NCI-H345 treated with DMSO at 0.1 percent for 48 hours (cell line): ENCODE measurements at regions not wholly inside any gene's neighbourhood (a gene's known extent, or its start where the extent isn't known, plus 50 kb on each side); places are given as distances from the start of the nearest gene placed in this dataset.
"Not testable (repeated sequence)": the region's sequence is repeated elsewhere in the genome, so short reads cannot be mapped to it uniquely, and the experiment has no call there.

ENCODE experiments used
- DNase-seq: peaks from one replicate; lab custom pipeline; 2025; ENCODE audit not compliant: unreplicated experiment; lab: John Stamatoyannopoulos, UW

DNA sequence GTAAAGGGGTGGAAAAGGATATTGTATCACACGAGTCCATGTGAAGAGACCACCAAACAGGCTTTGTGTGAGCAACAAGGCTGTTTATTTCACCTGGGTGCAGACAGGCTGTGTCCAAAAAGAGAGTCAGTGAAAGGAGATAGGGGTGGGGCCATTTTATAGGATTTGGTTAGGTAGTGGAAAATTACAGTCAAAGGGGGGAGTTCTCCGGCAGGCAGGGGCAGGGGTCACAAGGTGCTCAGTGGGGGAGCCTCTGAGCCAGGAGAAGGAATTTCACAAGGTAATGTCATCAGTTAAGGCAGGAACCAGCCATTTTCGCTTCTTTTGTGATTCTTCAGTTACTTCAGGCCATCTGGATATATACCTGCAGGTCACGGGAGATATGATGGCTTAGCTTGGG, 104.7 kb upstream of the SPATS2L start:
- not testable (repeated sequence) for DNase-seq

DNA sequence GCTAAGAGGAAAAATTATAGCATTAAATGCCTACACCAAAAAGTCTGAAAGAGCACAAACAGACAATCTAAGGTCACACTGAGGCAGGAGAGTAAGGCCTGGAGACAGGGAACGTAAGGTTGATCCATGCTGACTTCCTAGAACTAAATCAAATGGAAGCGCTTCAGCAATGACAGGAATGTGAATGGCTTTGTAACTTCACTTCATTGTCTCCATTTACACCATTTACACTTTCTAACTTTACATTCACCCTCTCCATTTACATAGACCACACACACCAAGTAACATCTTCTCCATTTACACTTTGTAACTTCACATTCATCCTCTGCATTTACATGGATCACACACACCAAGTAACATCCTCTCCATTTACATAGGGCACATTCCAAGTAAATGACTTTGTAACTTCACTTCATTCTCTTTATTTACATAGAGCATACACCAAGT, 103.1 kb upstream of the SPATS2L start:
- DNase-seq = no peak

DNA sequence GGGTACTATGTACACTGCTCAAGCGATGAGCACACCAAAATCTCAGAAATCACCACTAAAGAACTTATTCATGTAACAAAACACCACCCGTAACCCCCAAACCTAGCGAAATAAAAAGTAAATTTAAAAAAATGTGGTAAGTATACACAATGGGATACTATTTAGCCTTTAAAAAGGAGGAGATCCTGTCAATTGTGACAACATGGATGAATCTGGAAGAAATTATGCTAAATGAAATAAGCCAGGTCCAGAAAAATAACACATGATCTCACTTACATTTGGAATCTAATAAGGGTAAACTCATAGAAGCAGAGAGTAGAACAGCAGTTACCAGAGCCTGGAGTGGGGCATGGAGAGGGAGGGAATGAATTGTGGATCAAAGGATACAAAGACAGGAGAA, 98.5 kb upstream of the SPATS2L start:
- no peak for DNase-seq

DNA sequence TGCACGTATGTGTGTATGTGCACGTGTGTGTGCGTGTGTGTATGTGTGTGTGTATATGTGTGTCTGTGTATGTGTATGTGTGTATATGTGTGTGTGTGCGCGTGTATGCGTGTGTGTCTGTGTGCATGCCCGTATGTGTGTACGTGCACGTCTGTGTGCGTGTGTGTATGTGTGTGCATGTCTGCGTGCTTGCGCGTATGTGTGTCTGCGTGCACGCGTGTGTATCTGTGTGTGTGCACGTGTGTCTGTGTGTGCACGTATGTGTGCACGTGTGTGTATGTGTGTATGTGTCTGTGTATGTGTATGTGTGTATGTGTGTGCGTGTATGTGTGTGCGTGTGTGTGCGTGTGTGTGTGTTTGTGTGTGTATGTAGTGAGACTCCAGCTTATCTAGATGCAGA, 97.5 kb upstream of the SPATS2L start:
- no peak for DNase-seq

DNA sequence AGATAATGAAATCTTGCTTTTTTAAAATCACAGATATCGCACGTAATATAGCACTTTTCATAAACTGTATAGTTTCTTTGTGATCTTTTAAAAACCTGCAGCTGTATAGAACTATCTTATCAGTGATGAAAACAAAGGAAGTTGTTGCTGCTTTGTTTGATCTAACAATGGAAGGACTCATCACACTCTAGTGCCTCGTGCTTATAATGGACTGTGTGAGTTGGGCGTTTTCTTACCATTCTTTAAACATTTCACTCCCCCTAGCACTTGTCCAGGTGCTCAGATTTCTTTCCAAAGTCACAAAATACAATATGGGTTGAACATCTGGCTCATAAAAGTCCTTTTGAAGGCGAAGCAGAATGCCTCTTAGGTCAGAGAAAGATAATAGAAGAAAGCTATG, 94.8 kb upstream of the SPATS2L start:
- DNase-seq = peak; percentile 16

DNA sequence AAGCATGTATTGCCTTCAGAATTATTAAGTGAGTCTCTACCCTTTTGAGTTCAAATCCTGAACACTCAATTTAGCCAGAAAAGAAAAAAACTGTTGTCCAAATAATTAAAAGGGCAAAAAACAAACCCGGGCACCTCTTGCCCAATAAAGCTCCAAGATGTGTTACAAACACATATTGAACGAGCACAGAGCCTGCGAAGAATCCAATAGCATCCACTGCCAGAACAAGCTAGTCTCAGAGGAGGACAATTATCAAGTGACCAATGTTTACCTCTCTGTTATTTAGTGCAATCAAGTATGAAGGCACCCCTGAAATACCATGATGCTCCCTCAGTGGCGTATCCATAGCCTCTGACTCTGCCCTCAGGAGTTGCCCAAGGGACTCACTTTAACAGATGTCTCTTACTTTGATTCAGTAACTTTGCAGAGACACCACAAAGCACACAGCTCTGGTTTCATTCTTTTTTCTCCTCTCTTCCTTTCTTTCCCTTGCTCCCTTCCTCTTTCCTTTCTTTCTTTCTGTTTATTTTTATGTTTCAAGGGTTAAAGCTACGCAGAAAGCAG, 93.5 kb upstream of the SPATS2L start:
- no peak for DNase-seq

DNA sequence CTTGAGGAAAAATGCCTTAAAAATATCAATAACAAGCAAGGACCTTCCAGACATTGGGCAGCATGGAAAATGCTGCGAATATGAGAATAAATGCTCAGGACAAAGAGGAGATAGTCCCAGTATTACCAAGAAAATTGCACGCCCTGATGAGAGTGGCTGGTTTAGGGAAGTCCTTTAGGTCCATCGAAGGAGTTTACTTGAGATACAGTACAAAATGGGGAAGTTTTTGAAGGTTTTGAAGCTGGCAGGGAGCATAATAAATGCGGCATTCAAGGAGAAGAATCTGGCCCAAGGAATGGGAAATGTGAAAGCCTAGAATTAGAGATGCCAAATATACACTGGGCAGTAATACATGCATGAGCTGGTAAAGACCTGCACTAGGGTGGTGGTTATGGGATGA, 90.2 kb upstream of the SPATS2L start:
- no peak for DNase-seq

DNA sequence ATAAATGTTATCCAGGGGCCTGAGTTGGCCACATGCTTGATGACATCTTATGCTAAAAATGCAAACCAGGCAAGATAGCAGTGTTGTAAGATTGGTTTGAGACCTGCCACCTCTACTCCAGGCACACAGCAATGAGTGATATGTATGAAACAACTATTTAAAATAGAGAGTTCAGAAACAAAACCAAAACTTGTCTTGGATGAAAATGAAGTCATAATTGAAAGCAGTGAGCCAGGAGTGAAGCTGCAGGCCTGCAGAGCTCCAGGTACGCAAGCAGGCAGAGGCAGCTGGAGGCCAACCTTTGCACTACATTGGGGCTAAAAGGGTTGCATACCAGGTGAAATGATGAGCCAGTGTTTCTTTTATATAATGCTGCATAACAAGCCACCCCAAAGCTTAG, 89.2 kb upstream of the SPATS2L start:
- no peak for DNase-seq

DNA sequence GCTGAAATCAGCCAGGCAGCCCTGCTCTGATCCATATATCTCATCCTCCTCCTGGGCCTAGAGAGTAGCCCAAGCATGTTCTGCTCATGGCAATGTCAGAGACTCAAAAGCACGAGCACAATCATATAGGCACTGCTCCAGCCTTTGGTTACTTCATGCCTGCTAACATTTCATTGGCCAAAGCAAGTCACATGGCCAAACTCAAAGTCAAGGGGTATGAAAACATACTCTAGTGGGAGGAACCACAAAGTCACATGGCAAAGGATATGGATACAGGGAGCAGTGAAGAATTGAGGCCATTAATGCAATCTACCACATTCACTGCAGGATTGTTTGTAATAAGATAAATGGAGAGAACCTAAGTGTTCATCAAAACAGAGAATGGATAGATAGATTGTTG, 87.8 kb upstream of the SPATS2L start:
- DNase-seq = no peak

DNA sequence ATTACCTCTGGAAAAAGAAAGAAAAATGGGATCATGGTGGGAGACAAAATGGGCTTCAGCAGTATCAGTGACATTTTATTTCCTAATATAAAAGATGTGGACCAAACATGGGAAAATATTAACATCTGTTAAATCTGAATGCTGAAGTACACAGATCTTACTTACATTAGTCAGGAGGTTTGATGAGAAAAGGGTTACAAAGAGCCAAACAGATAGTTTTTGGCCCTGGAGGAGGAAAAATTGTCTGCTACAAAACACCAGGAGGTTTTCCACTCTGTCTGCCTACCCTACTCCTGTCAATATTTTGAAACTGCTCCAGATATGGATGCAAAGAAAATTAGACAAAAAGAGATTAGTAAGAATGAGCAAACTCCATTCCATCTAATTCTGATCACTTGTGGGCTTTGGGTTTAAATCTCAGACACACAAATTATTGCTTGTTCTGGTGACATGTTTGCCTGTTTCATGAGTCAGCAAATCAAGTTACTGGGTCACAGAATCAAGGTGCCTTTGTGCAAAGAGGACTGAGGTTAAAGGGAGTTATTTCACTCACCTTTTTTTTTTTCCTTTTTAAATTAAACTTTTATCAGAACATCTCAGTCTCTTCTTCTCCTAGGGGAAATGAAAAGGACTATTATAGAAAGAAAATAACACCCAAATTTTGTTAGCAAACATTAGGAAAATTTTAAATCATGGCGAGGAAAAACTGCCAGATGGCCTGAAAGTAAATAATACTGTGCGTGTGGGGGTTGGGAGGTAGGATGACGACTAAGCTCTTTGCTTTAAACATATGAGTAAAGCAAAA, 87.0 kb upstream of the SPATS2L start:
- DNase-seq = no peak

DNA sequence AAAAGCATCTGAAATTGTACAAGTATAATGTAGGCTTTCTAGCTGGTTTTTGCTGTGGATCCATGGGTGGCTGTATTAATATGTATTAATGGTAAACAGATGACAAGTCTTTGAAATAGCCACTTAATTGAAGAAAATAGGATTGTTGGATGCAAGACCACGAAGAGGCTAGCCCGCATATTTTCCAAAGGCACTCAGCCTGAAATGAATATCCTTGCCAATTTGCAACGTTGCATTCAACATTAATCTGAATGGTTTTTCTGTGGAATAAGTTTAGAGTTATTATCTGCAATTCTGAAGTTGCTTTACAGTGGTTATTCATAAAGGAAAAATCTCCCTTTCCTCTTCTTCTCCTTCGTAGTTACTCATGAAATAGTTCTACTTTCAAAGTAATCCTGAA, 86.2 kb upstream of the SPATS2L start:
- no peak for DNase-seq

DNA sequence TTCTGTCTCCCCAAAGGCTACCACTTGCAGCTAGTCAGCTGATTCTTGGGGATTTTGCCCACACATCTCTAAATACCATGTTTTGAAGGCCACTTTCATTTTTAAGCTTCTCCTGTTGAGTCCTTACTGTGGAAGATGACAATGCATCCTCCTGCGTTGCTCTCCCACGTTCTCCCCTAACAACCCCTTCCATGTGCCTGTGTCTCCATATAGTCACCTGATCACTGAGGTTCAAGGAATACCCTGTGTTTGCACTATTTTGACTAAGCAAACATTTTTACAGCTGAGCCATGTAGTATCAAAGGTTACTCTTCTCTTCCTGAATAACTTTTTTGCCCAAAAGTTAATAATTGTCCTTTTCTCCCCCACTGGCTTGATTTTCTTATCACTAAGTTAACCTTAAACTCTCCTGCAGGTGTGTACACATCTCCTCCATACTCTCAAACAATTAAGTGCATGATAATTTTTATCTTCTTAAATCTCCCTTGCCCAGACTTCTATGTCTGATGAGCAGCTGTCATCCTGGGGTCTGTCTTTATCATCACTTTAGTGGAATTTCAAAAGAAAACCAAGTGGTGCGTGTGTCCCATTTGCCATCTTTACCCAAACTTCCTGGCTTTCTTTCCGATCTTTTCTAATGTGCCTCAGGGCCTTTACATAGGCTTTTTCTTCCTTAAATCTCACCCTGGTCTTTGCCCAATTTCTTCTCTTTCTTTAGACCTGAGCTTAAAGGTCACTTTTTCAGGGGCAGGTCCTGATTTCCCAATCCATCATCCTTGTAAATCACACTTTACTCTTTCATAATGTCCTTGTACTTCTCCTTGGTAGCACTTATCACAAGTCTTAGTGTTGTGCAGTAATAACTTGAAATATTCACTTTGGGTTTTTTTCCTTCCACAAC, 85.2 kb upstream of the SPATS2L start:
- no peak for DNase-seq

DNA sequence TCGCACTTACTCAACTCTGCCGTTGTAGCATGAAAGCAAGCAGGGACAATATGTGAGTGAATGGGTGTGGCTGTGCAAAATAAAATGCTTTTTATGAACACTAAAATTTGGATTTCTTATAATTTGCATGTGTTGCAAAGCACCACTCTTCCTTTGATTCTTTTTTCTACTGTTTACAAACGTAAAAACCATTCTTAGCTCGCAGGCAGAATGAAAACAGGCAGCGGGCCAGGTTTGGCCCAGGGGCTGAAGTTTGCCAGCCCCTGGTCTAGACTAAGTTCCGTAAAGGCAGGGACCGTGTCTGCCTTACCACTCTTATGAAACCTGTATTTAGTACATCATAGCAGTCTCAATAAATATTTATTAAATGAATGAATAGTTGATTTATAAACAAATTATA, 83.7 kb upstream of the SPATS2L start:
- DNase-seq = no peak

DNA sequence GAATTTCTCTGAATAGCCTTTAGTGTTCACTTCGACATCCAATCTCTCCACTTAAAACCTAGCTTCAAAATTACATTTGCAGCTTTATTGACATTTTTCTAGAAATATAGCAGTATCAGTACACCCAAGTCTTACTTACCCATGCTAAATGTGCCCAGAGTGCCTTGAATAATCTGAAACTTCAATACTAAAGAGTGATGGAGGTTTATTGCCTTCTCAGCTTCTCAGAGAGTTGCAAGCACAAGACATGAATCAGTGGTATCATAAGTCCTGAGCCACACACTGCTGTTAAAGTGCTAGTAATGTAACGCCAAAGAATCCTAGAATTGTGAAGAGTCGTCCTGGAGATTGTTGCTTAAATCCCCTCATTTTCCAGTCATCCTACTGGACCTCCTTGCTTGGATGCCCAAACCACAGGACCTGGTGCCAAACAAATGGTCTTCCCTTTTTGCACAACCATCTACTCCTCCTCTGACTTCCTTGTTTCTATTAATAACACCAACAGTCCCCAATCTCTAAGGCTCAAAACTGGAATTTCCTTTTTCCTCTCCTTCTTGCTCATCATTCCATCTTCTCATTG, 83.2 kb upstream of the SPATS2L start:
- no peak for DNase-seq

DNA sequence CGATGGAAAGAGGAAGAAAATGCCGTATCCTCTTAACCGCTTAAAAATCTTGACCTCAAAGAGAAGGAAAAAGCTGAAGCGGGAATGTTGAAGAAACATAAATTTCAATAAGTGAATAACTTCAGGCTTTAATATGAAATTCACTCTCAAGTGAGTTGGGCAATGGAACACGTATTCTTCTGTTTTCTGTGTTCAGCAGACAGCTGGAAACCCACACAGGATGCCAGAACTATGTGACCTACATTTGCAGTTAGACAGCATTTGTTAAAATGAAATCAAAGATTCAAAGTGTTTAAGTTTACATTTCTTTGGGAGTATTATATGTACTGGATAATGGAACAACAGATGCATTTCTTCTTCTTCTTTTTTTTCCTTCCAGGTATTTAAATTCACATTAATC, 80.5 kb upstream of the SPATS2L start:
- DNase-seq = no peak

DNA sequence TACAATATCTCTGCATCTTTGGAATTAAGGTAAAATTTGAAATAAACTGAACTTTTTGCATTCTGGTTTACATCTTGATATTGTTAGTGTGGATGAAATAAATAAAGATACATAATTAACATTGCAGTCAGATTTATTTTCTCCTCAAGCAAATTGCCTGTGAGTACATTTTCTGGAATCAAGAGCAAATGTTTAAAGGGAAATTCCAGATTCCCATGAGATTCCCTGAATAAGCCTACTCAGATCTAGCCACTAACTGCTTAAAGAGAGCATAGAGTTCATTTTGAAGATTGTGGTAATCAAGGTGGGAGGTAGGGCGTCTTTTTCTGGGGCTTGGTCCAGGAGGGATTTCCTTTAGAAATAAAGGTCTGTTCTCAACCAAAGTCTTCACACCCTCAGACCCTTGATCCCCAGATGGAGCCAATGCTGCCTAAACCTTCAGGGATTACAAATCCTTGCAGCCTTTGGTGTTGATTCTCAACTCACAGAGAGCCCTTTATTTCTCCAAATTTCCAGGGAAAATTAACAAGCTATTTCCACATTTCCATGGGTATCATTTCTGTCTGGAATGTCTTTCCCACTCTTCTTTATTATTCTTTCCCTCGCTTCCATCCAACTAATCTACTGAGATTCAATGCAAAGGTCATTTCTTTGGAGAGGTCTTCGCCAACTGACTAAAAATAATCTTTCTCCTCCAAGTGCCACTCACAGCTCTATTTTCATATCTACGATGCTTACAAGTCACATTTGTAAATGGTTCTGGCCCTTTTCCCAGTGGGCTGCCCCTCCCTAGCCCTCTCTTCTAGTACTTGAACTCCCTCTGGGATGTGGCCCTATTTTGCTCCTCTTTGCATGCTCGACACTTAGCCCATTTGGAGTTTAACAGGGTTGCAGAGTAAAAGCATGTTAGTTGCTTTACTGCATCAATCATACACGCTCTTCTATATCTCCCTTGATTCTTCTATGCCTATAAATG, 79.8 kb upstream of the SPATS2L start:
- DNase-seq = no peak

DNA sequence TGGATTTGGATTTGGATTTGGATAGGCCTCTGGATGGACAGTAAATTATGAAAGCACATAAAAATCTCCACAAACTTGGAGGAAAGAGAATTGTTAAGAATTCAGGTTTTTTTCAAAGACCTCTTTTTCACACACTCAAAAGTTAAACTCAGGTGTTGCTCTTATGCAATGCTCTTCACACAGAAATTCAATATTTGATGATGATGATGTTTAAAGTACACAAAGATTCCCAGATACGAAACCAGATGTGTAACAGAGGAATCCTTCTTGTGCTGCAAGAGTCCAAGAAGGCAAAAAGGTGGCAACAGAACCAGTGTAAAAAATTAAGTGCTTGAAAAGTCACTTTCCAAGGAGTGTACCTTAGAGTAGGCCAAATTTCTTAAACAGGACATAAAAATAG, 75.8 kb upstream of the SPATS2L start:
- DNase-seq = no peak

DNA sequence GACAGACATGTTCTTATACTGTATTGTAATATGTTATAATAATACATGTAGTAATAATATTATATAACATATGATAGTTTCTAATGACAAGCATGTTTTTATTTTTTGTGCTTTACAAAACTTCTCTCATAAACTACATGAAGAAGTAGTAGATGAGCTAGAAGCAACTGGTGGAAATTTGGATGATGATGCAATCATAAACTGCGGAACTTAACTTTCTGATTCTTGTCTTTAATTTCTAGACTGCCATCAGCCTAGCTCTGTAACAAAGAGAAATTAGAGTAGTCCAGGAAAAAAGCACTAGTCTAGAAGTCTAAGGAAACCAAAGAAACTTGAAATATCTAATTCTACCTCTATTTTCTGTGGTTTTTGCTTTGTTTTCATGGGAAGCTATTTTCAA, 71.0 kb upstream of the SPATS2L start:
- DNase-seq = no peak

DNA sequence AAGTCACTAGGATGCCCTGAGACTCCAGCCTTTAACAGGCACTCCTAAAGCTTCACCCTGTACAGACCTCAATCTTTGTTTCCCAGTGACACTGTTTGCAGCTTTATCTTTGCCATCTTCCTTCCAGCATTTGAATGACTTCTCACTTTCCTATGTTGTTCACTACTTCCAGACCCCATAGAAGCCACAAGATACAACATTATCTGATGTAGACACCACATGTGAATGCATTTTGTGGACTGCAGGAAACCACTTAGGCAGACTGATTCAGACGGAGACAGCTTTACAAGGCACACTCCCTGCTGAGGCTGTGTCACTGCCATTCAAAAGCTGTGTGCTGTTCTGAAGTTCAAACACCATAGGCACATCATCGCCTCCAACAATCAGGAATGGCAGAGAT, 67.3 kb upstream of the SPATS2L start:
- no peak for DNase-seq

DNA sequence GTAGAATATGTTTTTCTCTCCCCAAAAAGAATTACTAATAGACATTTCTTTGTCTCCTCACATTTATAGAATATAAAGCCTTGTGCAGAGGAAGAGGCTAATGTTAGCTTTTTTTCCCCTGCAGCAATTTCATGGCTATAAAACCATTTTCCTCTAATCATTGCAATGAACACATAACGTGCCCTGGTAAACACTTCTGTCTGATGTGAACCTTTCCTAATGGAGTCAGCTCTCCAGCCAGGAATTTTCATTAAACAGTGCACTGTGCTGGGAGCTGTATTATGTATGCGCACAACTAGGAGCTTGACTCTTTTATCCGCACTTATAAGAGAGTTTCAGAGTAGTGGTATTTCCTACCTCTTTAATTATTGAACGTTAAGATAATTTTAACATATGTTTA, 63.9 kb upstream of the SPATS2L start:
- no peak for DNase-seq
